GM21381 (cell line): ENCODE measurements at regions not wholly inside any gene's neighbourhood (a gene's known extent, or its start where the extent isn't known, plus 50 kb on each side); places are given as distances from the start of the nearest gene placed in this dataset.

Source experiments
- ATAC-seq: cut with Tn5 transposase; IDR thresholded peaks from one replicate; pipeline ENCODE4 v1.9.1; 2021; ENCODE audit warnings: mild to moderate bottlenecking, moderate library complexity; ENCODE audit not compliant: unreplicated experiment

- ATAC-seq = no peak
Observed at GRCh38 chr7:84553711-84554110, 359.1 kb upstream of the SEMA3A start.

GRCh38 chr7:84549409-84549808 lies 354.8 kb upstream of the SEMA3A start:
- ATAC-seq = no peak

GRCh38 chr7:84548366-84549365 lies 354.1 kb upstream of the SEMA3A start:
- ATAC-seq = no peak

- ATAC-seq = no peak
Observed at GRCh38 chr7:84547331-84547730, 352.7 kb upstream of the SEMA3A start.

- no peak for ATAC-seq
Observed at GRCh38 chr7:84546403-84546802, 351.8 kb upstream of the SEMA3A start.

- ATAC-seq = no peak
Observed at GRCh38 chr7:84538268-84538667, 343.7 kb upstream of the SEMA3A start.

GRCh38 chr7:84536271-84536870 lies 341.8 kb upstream of the SEMA3A start:
- no peak for ATAC-seq

GRCh38 chr7:84535580-84536270 lies 341.1 kb upstream of the SEMA3A start:
- no peak for ATAC-seq

- ATAC-seq = no peak
Observed at GRCh38 chr7:84533182-84533581, 338.6 kb upstream of the SEMA3A start.

- ATAC-seq = no peak
Observed at GRCh38 chr7:84532196-84532595, 337.6 kb upstream of the SEMA3A start.

- no peak for ATAC-seq
Observed at GRCh38 chr7:84529480-84530205, 335.1 kb upstream of the SEMA3A start.

- no peak for ATAC-seq
Observed at GRCh38 chr7:84528756-84529479, 334.3 kb upstream of the SEMA3A start.

GRCh38 chr7:84524714-84525694 lies 330.4 kb upstream of the SEMA3A start:
- ATAC-seq = no peak

GRCh38 chr7:84513061-84513460 lies 318.5 kb upstream of the SEMA3A start:
- no peak for ATAC-seq

- no peak for ATAC-seq
Observed at GRCh38 chr7:84512055-84512454, 317.5 kb upstream of the SEMA3A start.

- ATAC-seq = no peak
Observed at GRCh38 chr7:84510505-84510904, 315.9 kb upstream of the SEMA3A start.

GRCh38 chr7:84509522-84509921 lies 314.9 kb upstream of the SEMA3A start:
- ATAC-seq = no peak

GRCh38 chr7:84508606-84509005 lies 314.0 kb upstream of the SEMA3A start:
- no peak for ATAC-seq

- no peak for ATAC-seq
Observed at GRCh38 chr7:84507529-84507928, 312.9 kb upstream of the SEMA3A start.
